Right lobe of liver (tissue), 6 donors: ENCODE measurements at regions not wholly inside any gene's neighbourhood (a gene's known extent, or its start where the extent isn't known, plus 50 kb on each side); places are given as distances from the start of the nearest gene placed in this dataset.

Source experiments
- ATAC-seq, 4 donors: fragments of 200-7000 bp; cut with Tn5 transposase; one replicate each; pipeline ENCODE4 v1.9.1; 2020; ENCODE audit warnings: mild to moderate bottlenecking in 4 of 4, moderate library complexity in 4 of 4
- DNase-seq, 3 donors: peaks; one replicate each; pipeline ENCODE4 v3.0.0-alpha.2; 2020
- H3K27ac ChIP-seq, 3 donors: fragments of 200-600 bp; one replicate each; pipeline ENCODE4 v1.8.0; 2022
- H3K27me3 ChIP-seq, 2 donors: fragments of 200-600 bp; one replicate each; pipeline ENCODE4 v1.8.0; 2022
- H3K36me3 ChIP-seq, 4 donors: fragments of 200-600 bp; sonication (generic) in 1 of 4; one replicate each; pipeline versions ENCODE4 v1.5.1 to v1.8.0; 2017 to 2022; ENCODE audit warnings: control low read depth in 1 of 4
- H3K4me1 ChIP-seq, 4 donors: fragments of 200-600 bp; sonication (generic) in 1 of 4; one replicate each; pipeline versions ENCODE4 v1.5.1 to v1.8.0; 2017 to 2022; ENCODE audit warnings: control low read depth in 1 of 4
- H3K4me3 ChIP-seq, 3 donors: fragments of 200-600 bp; one replicate each; pipeline ENCODE4 v1.8.0; 2022
- H3K9me3 ChIP-seq, 4 donors: fragments of 200-600 bp; sonication (generic) in 1 of 4; one replicate each; pipeline versions ENCODE4 v1.5.1 to v1.8.0; 2017 to 2022; ENCODE audit warnings: control low read depth in 1 of 4
- CTCF ChIP-seq, 4 donors: fragments of 200-600 bp in 3 of 4; fragments of 450-650 bp in 1 of 4; IDR thresholded peaks; one replicate each; pipeline versions ENCODE4 v1.5.1 to v1.8.0; 2016 to 2022; ENCODE audit warnings: antibody characterized with exemption in 4 of 4, mild to moderate bottlenecking in 2 of 4
- POLR2A ChIP-seq: fragments of 450-650 bp; IDR thresholded peaks from one replicate; pipeline ENCODE4 v1.6.1; 2017; ENCODE audit warnings: antibody characterized with exemption, mild to moderate bottlenecking
- WGBS: methylation state at CpG from one replicate; pipeline ENCODE4 v1.1.6; 2018; ENCODE audit warnings: low coverage, low lambda C conversion rate; ENCODE audit not compliant: insufficient coverage; ENCODE audit errors: missing lambda C conversion rate; 5-methylcytosine and 5-hydroxymethylcytosine counted together
- intact Hi-C, 2 donors: fragments of 100-400 bp; cut with DNase I; formaldehyde crosslinking; loops; one replicate each; pipeline versions ENCODE4 v1.11.2 to v1.14.1; 2022
- donor health status: DM: no; HTN: yes; CAD: no.
- donor health status: DM: no; HTN: no; CAD: no.
- donor health status: DM: no; HTN: no; CAD: no.
- donor health status: DM: no; HTN: yes; CAD: no.
- donor health status: DM: no; HTN: yes; CAD: no.

- Histone ChIP-seq H3K27ac (no peak overlapping the region), H3K4me3 (no peak overlapping the region), H3K36me3 (no peaks in the 10 kb centered on the region), H3K27me3 (no peaks in the 10 kb centered on the region), H3K4me1 (no peaks in the 10 kb centered on the region), H3K9me3 (no peaks in the 10 kb centered on the region)
- ATAC-seq (no peak), DNase-seq (no peak)
- TF ChIP-seq CTCF (IDR thresholded peaks at IDR 0.05) (no peak), POLR2A (no peak)
- 42% methylated on average over 7 of the region's 7 CpGs for WGBS
- intact Hi-C loops: no loop called here
Observed at GRCh38 chr16:65349626-65350025, 227.8 kb upstream of the CDH11 start.

- DNase-seq (no peak), ATAC-seq (no peak)
- Histone ChIP-seq H3K27me3 (no peaks in the 10 kb centered on the region), H3K27ac (no peak overlapping the region), H3K4me3 (no peak overlapping the region), H3K36me3 (no peaks in the 10 kb centered on the region), H3K4me1 (no peaks in the 10 kb centered on the region), H3K9me3 (no peaks in the 10 kb centered on the region)
- WGBS: 50% methylated on average over 2 of the region's 2 CpGs
- intact Hi-C loops: no loop called here
- TF ChIP-seq CTCF (IDR thresholded peaks at IDR 0.05) (no peak), POLR2A (no peak)
Observed at GRCh38 chr16:65343556-65343955, 221.7 kb upstream of the CDH11 start.

GRCh38 chr16:65342231-65342866 is 220.5 kb upstream of the CDH11 start:
- no peak overlapping the region for H3K4me3 ChIP-seq
- DNase-seq (no peak), ATAC-seq (no peak)
- 44% methylated on average over 8 of the region's 8 CpGs for WGBS
- H3K4me1 ChIP-seq: no peaks in the 10 kb centered on the region
- H3K27me3 ChIP-seq: no peaks in the 10 kb centered on the region
- intact Hi-C loops: no loop called here
- TF ChIP-seq POLR2A (no peak), CTCF (IDR thresholded peaks at IDR 0.05) (no peak)
- H3K27ac ChIP-seq: no peak overlapping the region
- H3K9me3 ChIP-seq: no peaks in the 10 kb centered on the region
- H3K36me3 ChIP-seq: no peaks in the 10 kb centered on the region

- DNase-seq (no peak), ATAC-seq (no peak)
- Histone ChIP-seq H3K27ac (no peak overlapping the region), H3K4me3 (no peak overlapping the region), H3K9me3 (no peaks in the 10 kb centered on the region), H3K27me3 (no peaks in the 10 kb centered on the region), H3K4me1 (no peaks in the 10 kb centered on the region), H3K36me3 (no peaks in the 10 kb centered on the region)
- WGBS: 22% methylated on average over 2 of the region's 2 CpGs
- TF ChIP-seq POLR2A: no peak
- no peak for TF ChIP-seq CTCF (IDR thresholded peaks at IDR 0.05)
- intact Hi-C loops: no loop called here
Observed at GRCh38 chr16:65339062-65339461, 217.2 kb upstream of the CDH11 start.

- intact Hi-C loops: no loop called here
- 50% methylated on average over 2 of the region's 2 CpGs for WGBS
- Histone ChIP-seq H3K27ac (no peak overlapping the region), H3K27me3 (no peaks in the 10 kb centered on the region), H3K36me3 (no peaks in the 10 kb centered on the region), H3K9me3 (no peaks in the 10 kb centered on the region), H3K4me3 (no peak overlapping the region), H3K4me1 (no peaks in the 10 kb centered on the region)
- TF ChIP-seq CTCF (IDR thresholded peaks at IDR 0.05): no peak
- no peak for TF ChIP-seq POLR2A
- no peak for ATAC-seq
- no peak for DNase-seq
Observed at GRCh38 chr16:65336160-65336559, 214.3 kb upstream of the CDH11 start.
